RWPE2 (cell line): ENCODE measurements at regions not wholly inside any gene's neighbourhood (a gene's known extent, or its start where the extent isn't known, plus 50 kb on each side); places are given as distances from the start of the nearest gene placed in this dataset.

Source experiments
- ATAC-seq: fragments of 200-7000 bp; cut with Tn5 transposase; 3 replicates; pipeline ENCODE4 v1.9.1; 2021; ENCODE audit warnings: low read depth
- DNase-seq: peaks from one replicate; pipeline ENCODE4 v3.0.0-alpha.2; 2020; ENCODE audit warnings: low spot score
- H3K27ac ChIP-seq: fragments of 450-650 bp; 2 replicates; pipeline ENCODE4 v1.5.1; 2017; ENCODE audit warnings: mild to moderate bottlenecking; ENCODE audit not compliant: poor library complexity, severe bottlenecking
- H3K27me3 ChIP-seq: fragments of 250-450 bp; sonication (Bioruptor Pico); 2 replicates; pipeline ENCODE4 v1.5.1; 2021; ENCODE audit warnings: mild to moderate bottlenecking, moderate library complexity; ENCODE audit not compliant: insufficient read depth, poor library complexity, severe bottlenecking
- H3K36me3 ChIP-seq: fragments of 250-450 bp; sonication (Bioruptor Pico); 2 replicates; pipeline ENCODE4 v1.5.1; 2020; ENCODE audit warnings: low read depth, mild to moderate bottlenecking, moderate library complexity
- H3K4me1 ChIP-seq: fragments of 250-450 bp; sonication (Bioruptor Pico); 2 replicates; pipeline ENCODE4 v1.5.1; 2021; ENCODE audit warnings: mild to moderate bottlenecking, moderate library complexity; ENCODE audit not compliant: insufficient read depth, poor library complexity, severe bottlenecking
- H3K4me3 ChIP-seq: fragments of 250-450 bp; sonication (Bioruptor Pico); 2 replicates; pipeline ENCODE4 v1.5.1; 2021; ENCODE audit warnings: mild to moderate bottlenecking, moderate library complexity; ENCODE audit not compliant: severe bottlenecking
- H3K9me3 ChIP-seq: fragments of 250-450 bp; sonication (Bioruptor Pico); 2 replicates; pipeline ENCODE4 v1.5.1; 2021; ENCODE audit warnings: mild to moderate bottlenecking, moderate library complexity; ENCODE audit not compliant: severe bottlenecking
- CTCF ChIP-seq: fragments of 450-650 bp; IDR thresholded peaks from one replicate; pipeline ENCODE4 v1.5.1; 2017; ENCODE audit warnings: mild to moderate bottlenecking, moderate library complexity; ENCODE audit not compliant: poor library complexity, severe bottlenecking

- H3K4me1 ChIP-seq: no peaks in the 10 kb centered on the region
- H3K27me3 ChIP-seq: peaks cover 6% of the 10 kb centered on the region
- H3K36me3 ChIP-seq: no peaks in the 10 kb centered on the region
- no peak for TF ChIP-seq CTCF
- DNase-seq: no peak
- ATAC-seq: no peak
- H3K27ac ChIP-seq: no peak overlapping the region
- no peaks in the 10 kb centered on the region for H3K9me3 ChIP-seq
- no peak overlapping the region for H3K4me3 ChIP-seq
Observed at GRCh38 chr13:62043600-62043999, 628.0 kb upstream of the PCDH20 start.

DNA sequence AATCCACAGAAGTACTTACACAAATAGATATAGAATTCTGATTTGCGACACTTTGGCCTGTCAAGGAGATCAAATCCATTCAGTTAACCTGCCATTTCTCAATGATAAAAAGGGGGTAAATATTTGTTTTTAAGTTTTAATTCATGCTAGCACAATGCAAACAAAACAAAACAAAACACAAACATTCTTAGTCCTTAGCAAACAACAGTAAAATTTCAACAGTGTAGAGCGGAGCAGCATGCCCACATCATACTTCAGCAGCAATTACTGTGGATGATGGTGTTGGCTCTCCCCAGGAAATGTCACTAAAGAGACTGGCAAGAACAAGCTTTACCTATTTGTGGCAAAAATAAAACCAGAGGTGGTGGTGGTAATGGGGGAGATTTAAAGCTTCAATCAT lies 625.2 kb upstream of the PCDH20 start:
- peaks cover 6% of the 10 kb centered on the region for H3K27me3 ChIP-seq
- TF ChIP-seq CTCF: no peak
- ATAC-seq (no peak), DNase-seq (no peak)
- H3K4me3 ChIP-seq: no peak overlapping the region
- H3K4me1 ChIP-seq: no peaks in the 10 kb centered on the region
- no peaks in the 10 kb centered on the region for H3K36me3 ChIP-seq
- H3K27ac ChIP-seq: no peak overlapping the region
- no peaks in the 10 kb centered on the region for H3K9me3 ChIP-seq

DNA sequence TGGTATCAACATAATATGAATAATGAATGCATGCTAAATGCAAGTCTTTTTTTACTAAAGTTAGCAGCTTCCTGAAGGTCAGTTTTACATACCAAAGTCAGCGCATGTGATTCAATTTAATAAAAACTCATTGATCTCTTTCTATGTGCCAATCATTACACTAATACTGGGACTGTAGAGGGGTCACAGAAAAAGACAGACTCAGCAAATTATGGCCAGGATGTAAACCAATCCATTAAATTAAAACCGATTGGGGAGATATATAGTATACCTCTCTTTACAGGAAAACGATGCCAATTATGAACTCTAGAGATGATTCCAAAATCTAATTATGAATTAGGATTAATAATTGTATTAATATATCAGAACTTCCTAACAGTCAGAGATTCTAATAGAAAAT lies 624.4 kb upstream of the PCDH20 start:
- TF ChIP-seq CTCF: no peak
- no peak overlapping the region for H3K27ac ChIP-seq
- H3K4me3 ChIP-seq: no peak overlapping the region
- peaks cover 6% of the 10 kb centered on the region for H3K27me3 ChIP-seq
- H3K36me3 ChIP-seq: no peaks in the 10 kb centered on the region
- no peaks in the 10 kb centered on the region for H3K4me1 ChIP-seq
- no peak for DNase-seq
- no peak for ATAC-seq
- no peaks in the 10 kb centered on the region for H3K9me3 ChIP-seq

DNA sequence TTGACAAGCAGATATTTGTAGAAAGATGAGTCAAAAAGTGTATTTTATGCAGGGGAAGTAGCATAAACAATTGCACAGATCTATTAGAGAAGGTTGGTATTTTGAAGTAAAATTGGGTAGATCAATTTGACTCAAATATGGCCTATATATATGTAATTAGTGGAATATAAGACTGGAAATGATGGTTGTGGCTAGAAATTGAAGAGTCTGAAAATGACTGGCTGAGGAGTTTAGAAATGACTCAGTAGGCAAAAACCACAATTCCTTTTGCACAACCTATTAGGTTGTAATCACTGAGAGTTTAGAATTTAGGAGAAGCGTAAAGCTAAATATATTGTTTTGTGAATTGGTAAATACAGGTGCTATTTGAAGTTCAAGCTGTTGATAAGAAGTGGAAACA lies 622.6 kb upstream of the PCDH20 start:
- no peak overlapping the region for H3K27ac ChIP-seq
- no peak overlapping the region for H3K4me3 ChIP-seq
- no peak for TF ChIP-seq CTCF
- DNase-seq: no peak
- H3K9me3 ChIP-seq: no peaks in the 10 kb centered on the region
- ATAC-seq: no peak
- no peaks in the 10 kb centered on the region for H3K4me1 ChIP-seq
- peaks cover 6% of the 10 kb centered on the region for H3K27me3 ChIP-seq
- H3K36me3 ChIP-seq: no peaks in the 10 kb centered on the region

- ATAC-seq: no peak
- H3K4me3 ChIP-seq: no peak overlapping the region
- no peaks in the 10 kb centered on the region for H3K4me1 ChIP-seq
- no peaks in the 10 kb centered on the region for H3K9me3 ChIP-seq
- H3K27ac ChIP-seq: no peak overlapping the region
- TF ChIP-seq CTCF: no peak
- no peaks in the 10 kb centered on the region for H3K36me3 ChIP-seq
- peaks cover 1% of the 10 kb centered on the region for H3K27me3 ChIP-seq
- no peak for DNase-seq
Observed at GRCh38 chr13:62035981-62036380, 620.3 kb upstream of the PCDH20 start.
